Islet precursor cell (in vitro differentiated cells): ENCODE measurements at regions not wholly inside any gene's neighbourhood (a gene's known extent, or its start where the extent isn't known, plus 50 kb on each side); places are given as distances from the start of the nearest gene placed in this dataset.

Experiments
- DNase-seq: peaks from one replicate; pipeline ENCODE4 v3.0.0-alpha.2; 2018

DNA sequence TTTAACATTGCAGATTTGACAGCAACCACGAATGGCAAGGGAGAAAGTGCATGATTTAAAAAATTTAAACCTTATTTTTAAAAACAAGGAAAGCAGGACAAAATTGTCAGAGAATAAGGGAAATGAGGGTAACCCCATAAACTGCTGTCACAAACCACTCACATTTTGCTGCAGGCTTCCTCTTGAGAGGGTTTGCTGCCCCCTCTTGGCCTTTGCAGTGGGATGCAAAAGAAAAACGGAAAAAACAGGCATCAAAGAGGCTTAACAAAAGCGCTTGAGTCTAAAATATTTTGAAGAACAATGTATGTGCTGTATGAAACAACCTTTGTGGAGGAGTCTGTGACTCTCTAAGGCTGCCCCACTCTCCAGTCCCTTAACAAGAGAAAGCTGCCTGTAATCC, 91.6 kb downstream of the TMX3 start:
- DNase-seq, result peak; percentile 80

DNA sequence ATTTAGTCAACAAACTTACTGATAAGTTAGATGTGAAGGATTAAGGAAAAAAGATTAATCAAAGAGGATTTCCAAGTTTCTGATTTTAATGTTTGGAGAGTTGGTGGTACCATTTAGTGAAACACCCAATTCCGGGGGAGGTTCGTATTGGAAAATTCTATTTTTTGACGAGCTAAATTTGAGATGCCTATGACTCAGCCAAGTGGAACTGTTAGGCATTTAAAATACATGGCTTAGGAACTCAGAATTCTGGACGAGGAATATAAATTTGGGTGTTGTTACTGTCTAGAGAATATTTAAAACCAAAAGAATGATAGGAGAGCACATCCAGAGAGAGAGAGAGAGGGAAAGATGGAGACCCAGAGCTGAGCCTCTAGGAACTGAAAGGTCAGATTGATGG, 103.6 kb downstream of the TMX3 start:
- DNase-seq, result no peak

DNA sequence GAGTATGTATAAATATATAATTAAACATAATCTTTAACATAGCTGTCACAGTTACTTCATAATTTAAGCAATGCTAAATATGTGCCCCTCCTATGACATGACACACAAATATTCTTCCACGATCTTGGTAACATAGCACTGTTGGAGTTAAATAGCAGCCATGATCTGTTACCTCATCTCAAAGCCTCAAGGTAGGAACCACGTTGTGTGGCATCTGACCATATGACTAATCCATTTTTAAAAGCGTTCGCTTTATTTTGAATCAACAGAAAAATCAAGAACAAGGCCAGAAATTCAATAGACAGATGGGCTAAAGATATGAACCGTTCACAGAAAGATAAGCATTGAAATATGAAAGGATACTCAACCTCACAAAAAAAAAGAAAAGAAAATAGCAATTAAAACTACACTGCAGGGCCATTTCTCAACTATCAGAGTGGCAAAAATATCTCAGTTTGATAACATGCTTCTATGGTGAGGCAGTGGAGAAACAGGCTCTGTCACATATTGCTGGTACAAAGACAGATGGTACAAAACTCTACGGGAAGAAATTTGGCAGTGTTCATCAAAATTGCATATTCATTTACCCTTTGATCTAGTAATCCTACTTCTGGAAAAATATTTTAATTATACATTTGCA, 105.9 kb downstream of the TMX3 start:
- DNase-seq, result no peak

DNA sequence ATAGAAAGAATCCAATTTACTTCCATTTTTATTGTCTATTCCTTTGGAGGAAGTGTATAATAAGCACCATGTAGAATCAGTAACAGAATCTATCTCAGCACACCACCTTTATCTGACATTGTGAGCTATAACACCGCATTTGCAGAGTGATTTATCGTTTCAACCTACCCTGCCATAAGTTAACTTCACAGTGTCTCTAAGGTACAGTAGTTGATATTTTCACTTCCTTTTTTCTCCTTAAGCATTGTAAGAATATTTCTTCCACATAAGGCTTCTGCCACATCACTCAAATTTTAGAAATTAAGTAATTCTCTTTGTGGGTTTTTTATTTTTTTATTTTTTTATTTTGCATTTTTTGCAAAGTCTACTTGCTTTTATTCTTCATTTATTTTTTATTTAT, 107.1 kb downstream of the TMX3 start:
- no peak for DNase-seq

DNA sequence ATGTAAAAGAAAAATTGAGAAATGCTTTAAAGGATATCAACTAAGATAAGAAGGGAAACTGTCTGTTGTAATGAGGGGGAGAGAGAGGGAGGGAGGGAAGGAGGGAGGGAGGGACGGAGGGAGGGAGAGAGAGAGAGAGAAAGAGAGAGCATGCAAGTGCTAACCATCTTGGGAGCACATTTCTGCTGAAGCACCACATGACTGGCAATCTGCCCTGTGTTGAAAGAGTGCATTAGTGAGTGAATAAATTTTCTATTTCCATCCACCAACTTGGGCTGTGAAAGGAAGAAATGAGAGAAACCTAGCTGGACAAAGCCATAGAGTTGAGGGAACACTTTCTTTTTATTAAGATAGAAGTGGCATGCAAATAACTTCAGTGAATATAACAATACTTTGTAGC, 110.7 kb downstream of the TMX3 start:
- DNase-seq, result no peak

DNA sequence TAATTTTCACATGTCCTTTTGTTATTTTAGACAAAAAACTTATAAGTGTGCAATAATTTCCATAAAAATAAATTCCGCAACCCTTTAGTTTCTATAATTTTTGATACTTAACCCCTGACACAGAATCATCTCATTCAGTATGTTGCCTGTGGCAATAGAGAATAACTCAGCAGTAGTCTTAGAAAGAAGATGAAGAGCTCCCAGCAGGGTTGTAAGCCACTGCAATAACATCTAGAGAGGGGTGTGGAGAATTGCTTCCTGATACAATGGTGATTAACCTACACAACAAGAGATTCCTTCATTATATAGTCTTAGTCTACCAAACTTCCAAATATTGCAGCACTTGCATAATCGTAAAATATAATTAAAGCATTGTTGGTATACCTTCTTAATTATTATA, 118.9 kb downstream of the TMX3 start:
- no peak for DNase-seq

DNA sequence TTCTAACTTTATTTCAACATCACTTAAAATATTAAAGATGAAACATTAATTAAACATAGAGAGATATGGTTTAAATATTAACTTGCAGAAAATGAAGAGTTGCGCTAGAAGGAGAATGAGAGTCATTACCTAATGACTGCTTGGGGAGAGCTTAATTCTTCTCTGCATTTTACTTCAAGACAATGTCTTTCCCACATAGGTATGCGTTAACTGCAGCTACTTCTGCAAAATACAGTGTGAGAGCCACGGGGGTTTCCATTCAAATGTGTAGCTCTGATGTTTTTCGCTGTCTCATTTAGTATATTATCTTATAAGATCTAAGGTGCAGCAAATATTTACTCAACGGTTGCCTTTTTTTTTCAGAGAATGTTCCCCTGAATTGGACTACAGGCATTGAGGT, 126.7 kb downstream of the TMX3 start:
- DNase-seq, result no peak

DNA sequence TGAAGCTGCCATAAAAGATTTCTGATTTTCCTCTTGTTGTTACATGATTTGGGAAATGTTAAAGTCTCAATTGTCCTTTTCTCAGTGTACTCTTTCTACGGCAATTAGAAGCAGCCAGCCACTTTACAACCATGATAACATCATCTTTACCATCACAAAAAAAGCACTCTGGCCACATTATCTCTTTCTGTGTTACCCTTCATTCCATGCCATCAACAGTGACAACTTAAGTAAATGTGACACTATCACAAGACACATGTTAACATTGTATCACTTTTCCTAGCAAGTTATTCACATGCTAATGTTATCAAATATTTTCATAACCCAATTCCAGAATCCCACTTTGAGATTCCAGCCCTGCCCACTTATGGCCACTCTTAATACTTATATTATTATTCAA, 131.2 kb downstream of the TMX3 start:
- DNase-seq, result no peak

DNA sequence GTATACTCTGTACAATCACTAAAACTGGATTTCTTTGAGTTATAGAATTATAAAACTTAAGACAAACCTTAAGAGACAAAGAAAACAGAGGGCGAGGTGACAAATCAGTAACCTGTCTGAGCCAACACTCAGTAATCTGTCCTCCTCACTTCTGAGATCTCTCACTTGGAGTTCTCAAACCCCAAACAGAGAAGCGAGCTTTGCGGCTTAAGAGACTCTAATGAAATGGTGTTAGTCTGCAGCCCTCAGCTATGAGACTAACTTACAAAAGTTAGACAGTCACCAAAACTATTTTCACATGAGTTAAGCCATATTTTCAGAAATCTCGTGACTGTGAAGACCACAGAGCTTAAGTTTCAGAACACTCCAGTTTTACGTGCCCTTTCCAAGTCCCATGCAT, 140.6 kb downstream of the TMX3 start:
- DNase-seq, result no peak

DNA sequence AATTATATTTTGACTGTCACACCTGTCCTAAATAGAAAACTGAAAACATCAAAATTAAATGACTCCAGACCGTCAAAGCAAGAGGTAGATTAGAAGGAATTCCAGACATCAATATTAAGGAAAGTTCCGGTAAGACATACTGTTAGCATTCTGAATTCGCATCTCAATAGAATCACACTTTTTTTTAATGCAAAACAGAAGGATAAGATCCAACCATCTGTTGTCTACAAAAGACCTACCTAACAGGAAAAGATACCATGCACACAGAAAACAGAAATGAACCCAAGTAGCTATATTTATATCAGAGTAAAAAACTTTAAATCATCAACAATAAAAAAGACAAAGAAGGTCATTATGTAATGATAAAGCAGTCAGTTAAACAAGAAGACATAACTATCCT, 145.0 kb downstream of the TMX3 start:
- DNase-seq, result no peak

DNA sequence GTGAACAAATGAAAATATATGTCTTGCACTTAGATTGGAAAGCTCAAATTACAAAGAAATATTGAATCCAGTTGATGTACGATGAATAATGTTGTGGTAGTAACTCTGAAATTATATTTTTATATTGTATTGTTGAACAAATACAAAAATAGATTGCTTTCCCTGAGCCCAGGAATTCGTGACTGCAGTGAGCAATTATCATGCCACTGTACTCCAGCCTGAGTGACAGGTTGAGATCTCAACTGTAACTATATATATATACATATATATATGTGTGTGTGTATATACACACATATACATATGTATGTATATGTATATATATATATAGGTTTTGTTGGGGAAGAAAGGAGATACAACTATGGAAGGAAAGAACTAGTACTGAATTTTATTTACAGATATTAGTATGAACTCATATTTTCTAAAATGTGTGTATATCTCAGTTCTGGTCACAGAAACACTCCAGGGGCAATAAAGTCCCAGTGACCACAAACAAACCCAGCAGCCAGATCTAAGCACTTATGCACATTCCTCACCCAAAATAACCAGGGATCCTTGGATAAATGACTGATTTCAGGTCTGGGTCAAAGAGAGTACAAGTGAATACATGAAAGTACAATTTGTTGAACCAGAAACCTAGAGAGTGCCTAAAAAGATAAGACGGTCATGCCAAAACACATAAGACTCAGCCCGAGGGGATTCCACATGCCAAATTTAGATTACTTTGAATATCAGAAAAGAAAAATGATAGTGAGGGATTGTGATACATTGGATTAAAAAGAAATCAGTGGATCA, 146.3 kb downstream of the TMX3 start:
- DNase-seq, result no peak

DNA sequence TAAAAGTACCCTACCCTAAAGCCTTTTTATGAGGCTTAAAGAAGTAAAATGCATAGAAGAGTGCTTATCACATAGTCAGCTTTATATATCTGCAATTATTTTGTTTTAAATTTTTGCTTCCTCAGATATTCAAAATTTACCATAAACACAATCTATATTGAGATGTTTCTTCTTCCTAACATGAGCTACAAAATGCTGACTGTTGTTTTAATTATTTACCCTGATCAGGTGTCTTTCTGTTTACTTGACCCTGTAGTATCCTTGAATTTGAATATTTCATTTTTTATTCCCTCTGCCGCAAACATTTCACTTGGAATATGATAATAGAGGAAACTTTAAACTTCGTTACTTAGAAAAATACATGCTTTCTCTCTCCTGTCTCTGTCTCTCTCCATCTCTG, 147.9 kb downstream of the TMX3 start:
- DNase-seq, result no peak

DNA sequence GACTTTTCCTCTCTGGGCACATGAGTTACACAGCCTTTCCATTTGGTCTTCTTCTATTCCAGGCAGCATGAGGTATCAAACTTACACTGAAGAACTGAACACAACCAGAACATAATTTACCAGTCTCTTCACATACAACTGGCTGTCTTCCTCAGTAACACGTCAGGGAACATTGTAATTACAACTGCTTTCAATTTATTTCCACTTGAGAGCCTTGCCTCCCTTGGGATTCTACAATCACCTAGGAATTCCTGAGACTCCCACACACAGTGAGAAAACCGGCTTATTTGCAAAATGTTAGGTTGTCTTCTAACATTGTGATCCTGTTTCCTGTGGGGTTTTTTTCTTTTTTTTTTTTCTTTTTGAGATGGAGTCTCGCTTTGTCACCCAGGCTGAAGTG, 149.9 kb downstream of the TMX3 start:
- no peak for DNase-seq

DNA sequence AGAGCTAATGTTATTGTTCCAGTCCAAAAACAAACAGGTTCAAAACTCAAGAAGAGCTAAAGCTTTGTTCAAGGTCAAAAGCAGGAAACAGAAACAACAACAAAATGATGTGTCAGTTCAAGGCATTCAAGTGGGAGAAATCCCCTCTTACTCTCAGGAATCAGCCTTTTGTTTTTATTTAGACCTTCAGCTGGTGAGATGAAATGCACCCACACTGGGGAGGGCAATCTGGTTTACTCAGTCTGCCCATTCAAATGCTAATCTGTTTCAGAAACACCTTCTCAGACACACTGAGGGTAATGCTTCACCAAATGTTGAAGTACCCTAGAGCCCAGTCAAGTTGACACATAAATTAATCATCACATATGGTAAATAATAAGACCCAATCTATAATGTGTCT, 150.6 kb downstream of the TMX3 start:
- DNase-seq, result no peak

DNA sequence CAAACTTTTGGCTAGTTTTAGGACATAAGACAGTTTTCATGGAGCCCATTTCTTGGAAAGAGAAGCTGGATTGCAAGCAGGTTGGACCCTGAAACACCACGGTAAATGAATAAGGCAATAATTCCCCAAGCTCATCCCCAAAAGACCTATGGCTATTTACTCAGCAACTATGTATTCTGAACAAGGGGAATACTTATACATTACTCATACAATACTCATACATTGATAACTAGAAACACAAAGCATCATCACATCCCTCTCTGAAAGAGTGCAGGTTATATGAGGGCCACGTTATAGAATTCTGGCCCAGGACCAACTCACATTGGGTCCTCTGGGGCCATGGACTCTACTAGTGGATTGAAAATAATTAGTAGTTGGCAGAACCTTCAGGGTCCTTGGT, 154.8 kb downstream of the TMX3 start:
- no peak for DNase-seq

DNA sequence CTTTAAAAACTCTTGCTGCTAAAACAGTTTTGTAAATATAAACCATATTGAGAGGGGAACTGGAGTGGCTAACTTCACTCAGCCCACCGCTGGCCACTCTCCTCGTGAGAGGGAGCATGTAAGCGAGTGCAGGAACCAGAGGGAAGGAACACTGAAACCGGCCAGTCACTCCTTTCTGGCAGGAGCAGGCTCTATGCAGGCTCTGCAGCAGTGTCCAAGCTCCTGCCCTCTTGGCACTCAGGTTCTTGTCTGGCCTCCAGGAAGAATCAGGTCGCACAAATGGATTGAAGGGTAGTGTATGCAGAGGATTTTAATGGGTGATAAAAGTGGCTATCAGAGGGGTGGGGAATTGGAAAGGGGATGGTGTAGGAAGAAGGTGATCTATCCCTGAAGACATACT, 157.7 kb downstream of the TMX3 start:
- DNase-seq, result no peak

DNA sequence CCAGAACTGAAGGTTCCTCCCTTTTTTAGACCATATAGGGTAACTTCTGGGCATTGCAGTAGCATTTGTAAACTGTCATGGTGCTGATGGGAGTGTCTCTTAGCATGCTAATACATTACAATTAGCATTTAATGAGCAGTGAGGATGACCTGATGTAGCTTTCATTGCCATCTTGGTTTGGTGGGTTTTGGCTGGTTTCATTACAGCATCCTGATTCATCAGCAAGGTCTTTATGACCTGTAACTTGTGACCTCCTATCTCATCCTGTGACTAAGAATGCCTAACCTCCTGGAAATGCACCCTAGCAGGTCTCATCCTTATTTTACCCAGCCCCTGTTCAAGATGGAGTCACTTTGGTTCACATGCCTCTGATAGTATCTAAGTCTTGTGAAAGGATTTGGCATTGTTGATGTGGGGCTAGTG, 159.0 kb downstream of the TMX3 start:
- no peak for DNase-seq

DNA sequence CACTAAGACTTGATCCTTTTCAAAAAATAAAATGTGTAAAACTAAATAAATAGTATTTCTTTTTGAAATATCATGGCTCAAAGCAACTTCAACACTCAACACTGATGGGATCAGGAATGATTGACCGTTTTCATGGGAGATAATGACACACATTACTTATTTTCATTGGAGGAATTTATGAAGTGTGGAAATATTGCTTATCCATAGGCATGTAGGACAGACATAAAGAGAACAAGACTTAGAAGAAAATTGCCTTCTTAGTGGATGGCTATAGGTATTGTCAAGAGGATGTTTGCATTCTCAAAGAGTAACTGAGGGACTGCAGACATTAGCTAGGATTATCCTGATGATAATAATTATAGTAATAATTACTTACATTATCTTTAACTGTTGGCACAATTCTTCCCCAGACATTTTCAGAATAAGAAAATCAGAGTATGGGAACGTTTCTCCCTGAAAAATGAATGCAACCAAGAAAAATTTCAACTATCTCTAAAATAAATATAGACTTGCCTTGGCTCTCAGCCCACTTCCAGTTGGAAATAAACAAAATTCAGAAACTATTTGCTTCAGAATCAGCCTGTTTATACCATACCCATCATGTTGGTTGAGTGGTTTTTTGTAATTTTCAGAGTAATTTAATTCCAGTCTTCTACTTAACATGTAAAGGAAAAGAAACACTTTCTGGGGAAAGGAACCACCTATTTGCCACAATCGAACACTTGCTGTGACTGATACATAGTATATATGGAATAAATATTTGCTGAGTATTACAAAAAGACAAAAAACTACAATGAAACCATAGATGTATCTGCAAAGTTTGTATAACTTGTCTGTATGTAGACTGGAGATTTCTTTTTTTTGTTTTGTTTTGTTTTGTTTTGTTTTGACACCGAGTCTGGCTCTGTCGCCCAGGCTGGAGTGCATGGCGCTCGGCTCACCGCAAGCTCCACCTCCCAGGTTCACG, 165.7 kb downstream of the TMX3 start:
- no peak for DNase-seq

DNA sequence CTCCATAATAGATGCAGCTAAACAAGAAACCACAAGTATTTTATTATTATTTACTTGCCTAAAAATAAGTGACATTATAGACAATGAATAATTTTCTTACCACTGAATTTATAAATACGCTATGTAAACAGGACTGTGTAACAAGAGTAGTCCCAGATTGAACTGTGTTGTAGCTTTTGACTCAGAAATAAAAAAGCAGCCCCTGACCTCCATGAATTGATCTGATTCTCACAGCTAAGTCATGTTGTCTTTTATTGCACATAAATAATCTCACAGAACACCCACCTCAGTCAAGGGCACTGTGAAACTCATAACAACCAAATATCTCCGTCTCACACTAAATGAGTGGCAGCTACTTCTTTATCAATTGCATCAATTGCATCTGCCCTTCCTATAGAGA, 171.6 kb downstream of the TMX3 start:
- no peak for DNase-seq

DNA sequence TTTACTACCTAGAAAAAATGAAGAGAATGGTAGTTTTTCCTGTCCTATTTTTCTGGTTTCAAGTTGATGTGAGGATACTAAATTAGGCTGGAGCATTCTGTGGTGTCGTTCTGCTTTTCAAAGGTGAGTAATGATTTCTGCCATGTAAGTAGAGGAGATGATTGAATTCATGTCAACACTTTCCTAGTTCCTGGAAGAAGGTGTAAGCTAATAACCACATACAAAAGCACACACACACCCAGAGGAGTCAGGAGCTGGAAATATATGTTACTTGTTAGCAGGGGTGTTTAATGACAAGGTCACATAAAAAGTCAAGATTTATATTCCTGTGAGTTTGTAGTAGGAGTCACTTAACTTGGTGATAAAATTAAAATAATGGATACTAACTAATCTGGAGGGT, 172.1 kb downstream of the TMX3 start:
- no peak for DNase-seq

DNA sequence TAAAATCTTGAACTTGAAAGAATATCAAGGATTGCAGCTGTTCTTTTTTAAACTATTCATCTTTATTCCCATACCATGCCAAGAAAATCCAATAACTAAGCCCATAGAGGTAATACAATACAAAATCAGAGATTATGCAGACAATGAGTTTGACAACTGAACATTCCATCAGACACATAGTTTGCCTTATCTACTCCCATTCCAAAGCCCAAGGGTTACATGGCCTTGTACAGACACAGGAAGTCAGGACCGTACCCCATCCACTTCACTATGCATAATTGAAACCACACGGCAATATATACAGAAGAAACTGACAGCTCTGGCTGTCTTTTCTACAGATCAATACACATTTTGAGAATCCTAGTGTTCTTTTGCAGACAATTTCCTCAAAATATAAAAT, 181.3 kb downstream of the TMX3 start:
- no peak for DNase-seq

DNA sequence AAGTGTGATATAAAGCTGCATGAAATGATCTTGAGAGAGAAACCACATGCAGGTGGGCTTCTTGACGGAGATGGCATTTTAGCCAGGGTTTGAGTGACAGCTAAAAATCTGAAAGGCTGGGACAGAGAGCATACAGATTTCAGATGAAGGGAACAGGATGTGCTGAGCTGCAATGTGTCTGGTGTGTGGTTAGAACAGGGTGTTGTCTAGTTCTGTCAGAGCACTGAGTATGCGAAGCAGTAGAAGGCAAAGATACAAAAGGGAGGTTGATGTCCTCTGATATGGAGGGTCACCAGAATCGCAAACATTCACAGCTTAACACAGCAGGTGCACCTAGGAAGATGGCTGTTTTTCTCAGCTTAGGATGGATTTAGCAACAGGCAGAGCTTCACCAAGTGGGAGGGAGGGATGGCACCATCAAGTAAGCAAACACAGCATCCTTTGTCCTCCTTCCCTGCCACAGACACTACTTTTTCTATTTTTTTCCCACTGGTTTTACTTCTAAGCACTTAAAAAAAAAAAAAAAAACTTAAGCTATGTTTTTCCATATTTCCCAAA, 182.5 kb downstream of the TMX3 start:
- DNase-seq, result no peak

DNA sequence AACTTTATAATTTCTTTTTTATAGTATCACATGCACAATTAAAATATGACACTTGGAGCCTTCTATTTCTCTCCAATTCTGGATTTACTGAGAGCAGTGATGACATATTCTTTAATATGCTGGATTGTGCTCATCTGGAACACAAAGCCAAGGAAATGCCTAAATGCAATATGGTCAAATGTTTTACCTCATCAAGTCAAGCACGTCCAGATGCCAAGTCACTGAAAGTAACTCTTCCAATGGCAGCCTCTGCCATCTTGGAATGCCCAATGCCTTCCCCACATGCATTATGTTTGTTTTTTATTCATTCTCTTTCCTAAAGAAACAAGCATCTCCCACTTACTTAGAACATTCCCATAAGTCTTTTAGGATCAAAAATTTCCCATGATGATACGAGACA, 189.8 kb downstream of the TMX3 start:
- no peak for DNase-seq
